ENCODE measurements at regions not wholly inside any gene's neighbourhood (a gene's known extent, or its start where the extent isn't known, plus 50 kb on each side); places are given as distances from the start of the nearest gene placed in this dataset.

- no peak overlapping the region for H3K9ac ChIP-seq (ENCODE audit: low read length)
- no peaks in the 10 kb centered on the region for H3K27me3 ChIP-seq (ENCODE audit: insufficient read depth, low read length)
- H3K4me3 ChIP-seq (ENCODE audit: low read depth, low read length, poor library complexity, severe bottlenecking): no peak overlapping the region
- H3K4me1 ChIP-seq (ENCODE audit: insufficient read depth, low read length, severe bottlenecking): no peaks in the 10 kb centered on the region
- no peaks in the 10 kb centered on the region; the same call in 1 of the 2 replicates for H3K9me3 ChIP-seq (ENCODE audit: low read length)
- no peak overlapping the region for H3K27ac ChIP-seq (ENCODE audit: low read depth, low read length, poor library complexity, severe bottlenecking)
- no peak for TF ChIP-seq EZH2 (IDR thresholded peaks at IDR 0.05; ENCODE audit: borderline replicate concordance, low read length)
- no peak for TF ChIP-seq CTCF (IDR thresholded peaks at IDR 0.05; ENCODE audit: low read length)
- H3K4me2 ChIP-seq (ENCODE audit: low read length): no peak overlapping the region
- no peaks in the 10 kb centered on the region for H4K20me1 ChIP-seq (ENCODE audit: insufficient read depth, low read length)
- no peaks in the 10 kb centered on the region for H3K36me3 ChIP-seq (ENCODE audit: insufficient read depth, low read length)
- H3K79me2 ChIP-seq (ENCODE audit: insufficient read depth, low read length): no peaks in the 10 kb centered on the region
- no peak overlapping the region for H2AFZ ChIP-seq (ENCODE audit: low read length)
- H3K9me2 ChIP-seq (ENCODE audit: low read depth, low read length): no peaks in the 10 kb centered on the region
- no peaks in the 10 kb centered on the region for H3F3A ChIP-seq (ENCODE audit: insufficient read depth, low read length)
Observed at GRCh38 chr3:94472511-94472910, 409.6 kb downstream of the NSUN3 start.

GRCh38 chr3:94481226-94481898 lies 418.5 kb downstream of the NSUN3 start:
- Histone ChIP-seq H4K20me1 (ENCODE audit: insufficient read depth, low read length) (no peaks in the 10 kb centered on the region), H3K4me2 (ENCODE audit: low read length) (no peak overlapping the region), H3K4me3 (ENCODE audit: low read depth, low read length, poor library complexity, severe bottlenecking) (no peak overlapping the region), H3K27me3 (ENCODE audit: insufficient read depth, low read length) (no peaks in the 10 kb centered on the region), H3K27ac (ENCODE audit: low read depth, low read length, poor library complexity, severe bottlenecking) (no peak overlapping the region), H3K79me2 (ENCODE audit: insufficient read depth, low read length) (no peaks in the 10 kb centered on the region), H2AFZ (ENCODE audit: low read length) (no peak overlapping the region), H3F3A (ENCODE audit: insufficient read depth, low read length) (no peaks in the 10 kb centered on the region), H3K9me3 (ENCODE audit: low read length) (no peaks in the 10 kb centered on the region), H3K9me2 (ENCODE audit: low read depth, low read length) (no peaks in the 10 kb centered on the region), H3K36me3 (ENCODE audit: insufficient read depth, low read length) (no peaks in the 10 kb centered on the region), H3K4me1 (ENCODE audit: insufficient read depth, low read length, severe bottlenecking) (no peaks in the 10 kb centered on the region), H3K9ac (ENCODE audit: low read length) (no peak overlapping the region)
- TF ChIP-seq CTCF (IDR thresholded peaks at IDR 0.05; ENCODE audit: low read length) (no peak), EZH2 (IDR thresholded peaks at IDR 0.05; ENCODE audit: borderline replicate concordance, low read length) (no peak)

- no peaks in the 10 kb centered on the region for H3K36me3 ChIP-seq (ENCODE audit: insufficient read depth, low read length)
- H3K9ac ChIP-seq (ENCODE audit: low read length): no peak overlapping the region
- H3K27me3 ChIP-seq (ENCODE audit: insufficient read depth, low read length): no peaks in the 10 kb centered on the region
Observed at GRCh38 chr3:94482686-94483085, 419.8 kb downstream of the NSUN3 start.

More at GRCh38 chr3:94482686-94483085, 419.8 kb downstream of the NSUN3 start:
- Histone ChIP-seq H3K9me3 (ENCODE audit: low read length) (no peaks in the 10 kb centered on the region), H3K9me2 (ENCODE audit: low read depth, low read length) (no peaks in the 10 kb centered on the region), H3K79me2 (ENCODE audit: insufficient read depth, low read length) (no peaks in the 10 kb centered on the region), H3K4me2 (ENCODE audit: low read length) (no peak overlapping the region), H4K20me1 (ENCODE audit: insufficient read depth, low read length) (no peaks in the 10 kb centered on the region), H3K27ac (ENCODE audit: low read depth, low read length, poor library complexity, severe bottlenecking) (no peak overlapping the region), H3F3A (ENCODE audit: insufficient read depth, low read length) (no peaks in the 10 kb centered on the region), H2AFZ (ENCODE audit: low read length) (no peak overlapping the region), H3K4me3 (ENCODE audit: low read depth, low read length, poor library complexity, severe bottlenecking) (no peak overlapping the region), H3K4me1 (ENCODE audit: insufficient read depth, low read length, severe bottlenecking) (no peaks in the 10 kb centered on the region)
- no peak for TF ChIP-seq CTCF (IDR thresholded peaks at IDR 0.05; ENCODE audit: low read length)
- TF ChIP-seq EZH2 (IDR thresholded peaks at IDR 0.05; ENCODE audit: borderline replicate concordance, low read length): no peak
